Calu3 (cell line): ENCODE measurements at regions not wholly inside any gene's neighbourhood (a gene's known extent, or its start where the extent isn't known, plus 50 kb on each side); places are given as distances from the start of the nearest gene placed in this dataset.
A peak's percentile ranks its signal among the peaks of the same experiment; 100 is the strongest.

ENCODE experiments used
- BruUV-seq: library from RNA; stranded (reverse); fragments of 400-500 nt; replicated peaks from 2 replicates; lab custom pipeline; 2021; lab: Mats Ljungman, UMichigan
- CTCF ChIA-PET: fragments of 300-600 bp; sonication (Branson Sonifier 250); formaldehyde crosslinking; loops from one replicate; lab custom pipeline; 2022; ENCODE audit warnings: antibody characterized with exemption; lab: Charles Lee
- DNase-seq: peaks from one replicate; pipeline ENCODE4 v3.0.0; 2022
- H3K27ac Mint-ChIP-seq: one replicate; pipeline ENCODE4 v1.8.0; 2022; ENCODE audit warnings: mixed read lengths; ENCODE audit not compliant: unreplicated experiment
- H3K27me3 Mint-ChIP-seq: one replicate; pipeline ENCODE4 v1.8.0; 2022; ENCODE audit warnings: mixed read lengths; ENCODE audit not compliant: unreplicated experiment
- H3K36me3 Mint-ChIP-seq: one replicate; pipeline ENCODE4 v1.8.0; 2022; ENCODE audit warnings: mild to moderate bottlenecking, moderate library complexity, mixed read lengths; ENCODE audit not compliant: insufficient read depth, unreplicated experiment
- H3K4me1 Mint-ChIP-seq: one replicate; pipeline ENCODE4 v1.8.0; 2022; ENCODE audit warnings: mild to moderate bottlenecking, low read depth, mixed read lengths; ENCODE audit not compliant: unreplicated experiment
- H3K4me3 Mint-ChIP-seq: one replicate; pipeline ENCODE4 v1.8.0; 2022; ENCODE audit warnings: mild to moderate bottlenecking, low read depth, moderate library complexity, mixed read lengths; ENCODE audit not compliant: unreplicated experiment
- H3K9me3 Mint-ChIP-seq: one replicate; pipeline ENCODE4 v1.8.0; 2022; ENCODE audit warnings: low read depth, mixed read lengths; ENCODE audit not compliant: unreplicated experiment
- CTCF ChIP-seq: fragments of 200-600 bp; IDR thresholded peaks from one replicate; pipeline ENCODE4 v1.8.0; 2022; ENCODE audit warnings: antibody characterized with exemption; ENCODE audit not compliant: unreplicated experiment
- intact Hi-C: fragments of 100-400 bp; cut with micrococcal nuclease; formaldehyde crosslinking; loops from one replicate; pipeline ENCODE4 v1.10.0; 2022; ENCODE audit not compliant: unreplicated experiment

- no peak overlapping the region for H3K27ac Mint-ChIP-seq
- H3K4me1 Mint-ChIP-seq: no peaks in the 10 kb centered on the region
- H3K4me3 Mint-ChIP-seq: no peak overlapping the region
- peaks cover 100% of the 10 kb centered on the region for H3K27me3 Mint-ChIP-seq
- no peak for DNase-seq
- no peak for TF ChIP-seq CTCF
- CTCF ChIA-PET: interaction anchor here (1.8 kb wide), 1 partner anchor 24 kb away, joined by 4 read pairs; no protein-coding TSS in a partner anchor
- H3K9me3 Mint-ChIP-seq: no peaks in the 10 kb centered on the region
- intact Hi-C loops: no loop called here
- no TSS peak for BruUV-seq
- no peaks in the 10 kb centered on the region for H3K36me3 Mint-ChIP-seq
Observed at GRCh38 chr20:59520814-59521213, 83.5 kb upstream of the PHACTR3 start.

GRCh38 chr20:59525500-59526241, 78.7 kb upstream of the PHACTR3 start:
- H3K4me1 Mint-ChIP-seq: no peaks in the 10 kb centered on the region
- no peaks in the 10 kb centered on the region for H3K9me3 Mint-ChIP-seq
- BruUV-seq: no TSS peak
- no peaks in the 10 kb centered on the region for H3K36me3 Mint-ChIP-seq
- peak; percentile 88 for TF ChIP-seq CTCF
- peaks cover 92% of the 10 kb centered on the region for H3K27me3 Mint-ChIP-seq
- no peak overlapping the region for H3K4me3 Mint-ChIP-seq
- intact Hi-C loops: loop anchor here (1.0 kb wide), 1 partner anchor 10 kb away; no protein-coding TSS in a partner anchor
- no peak overlapping the region for H3K27ac Mint-ChIP-seq
- CTCF ChIA-PET: interaction anchor here (1.1 kb wide), 1 partner anchor 11 kb away, joined by 3 read pairs; no protein-coding TSS in a partner anchor
- peak; percentile 81 for DNase-seq

- peak; percentile 43 for TF ChIP-seq CTCF
- Mint-ChIP-seq H3K27me3 (peaks cover 92% of the 10 kb centered on the region), H3K36me3 (no peaks in the 10 kb centered on the region), H3K9me3 (no peaks in the 10 kb centered on the region), H3K4me1 (no peaks in the 10 kb centered on the region), H3K4me3 (no peak overlapping the region), H3K27ac (no peak overlapping the region)
- intact Hi-C loops: no loop called here
- no peak for DNase-seq
- CTCF ChIA-PET: interaction anchor here (1.1 kb wide), 1 partner anchor 12 kb away, joined by 3 read pairs; no protein-coding TSS in a partner anchor
- no TSS peak for BruUV-seq
Observed at GRCh38 chr20:59526242-59527225, 77.8 kb upstream of the PHACTR3 start.

GRCh38 chr20:59530782-59531181, 73.6 kb upstream of the PHACTR3 start:
- no peak for DNase-seq
- H3K27me3 Mint-ChIP-seq: peaks cover 52% of the 10 kb centered on the region
- H3K9me3 Mint-ChIP-seq: no peaks in the 10 kb centered on the region
- CTCF ChIA-PET: no interaction called here
- no peak overlapping the region for H3K4me3 Mint-ChIP-seq
- no peak overlapping the region for H3K27ac Mint-ChIP-seq
- no TSS peak for BruUV-seq
- intact Hi-C loops: no loop called here
- no peaks in the 10 kb centered on the region for H3K4me1 Mint-ChIP-seq
- TF ChIP-seq CTCF: no peak
- H3K36me3 Mint-ChIP-seq: no peaks in the 10 kb centered on the region
